Vagina (tissue), 2 donors: ENCODE measurements at regions not wholly inside any gene's neighbourhood (a gene's known extent, or its start where the extent isn't known, plus 50 kb on each side); places are given as distances from the start of the nearest gene placed in this dataset.

Experiments used
- CTCF ChIP-seq, 3 experiments: fragments of 450-650 bp in 2 of 3; fragments of 200-600 bp in 1 of 3; sonication (generic) in 1 of 3; IDR thresholded peaks; one replicate each; pipeline ENCODE4 v1.5.1; 2017 to 2019; ENCODE audit warnings: antibody characterized with exemption in 3 of 3, mild to moderate bottlenecking in 2 of 3, moderate library complexity in 2 of 3
- POLR2A ChIP-seq, 2 donors: fragments of 450-650 bp; IDR thresholded peaks; one replicate each; pipeline ENCODE4 v1.6.1; 2017; ENCODE audit warnings: antibody characterized with exemption in 2 of 2, mild to moderate bottlenecking in 2 of 2, moderate library complexity in 2 of 2

GRCh38 chr6:159520002-159520401 is 173.0 kb downstream of the SOD2 start:
- TF ChIP-seq CTCF (IDR thresholded peaks at IDR 0.05) = no peak
- TF ChIP-seq POLR2A (IDR thresholded peaks at IDR 0.05) = no peak
